Left lung (tissue), 4 donors: ENCODE measurements at regions not wholly inside any gene's neighbourhood (a gene's known extent, or its start where the extent isn't known, plus 50 kb on each side); places are given as distances from the start of the nearest gene placed in this dataset.

Experiments used
- ATAC-seq: fragments of 200-7000 bp; cut with Tn5 transposase; one replicate; pipeline ENCODE4 v1.9.1; 2020; ENCODE audit warnings: moderate library complexity
- DNase-seq, 4 donors: peaks; one replicate each; pipeline ENCODE4 v3.0.0-alpha.2; 2013 to 2020
- H3K27ac ChIP-seq, 2 donors: fragments of 200-600 bp; sonication (generic) in 1 of 2; one replicate each; pipeline versions ENCODE4 v1.5.0 to v1.8.0; 2020 to 2021
- H3K27me3 ChIP-seq, 2 donors: fragments of 200-600 bp; sonication (generic) in 1 of 2; one replicate each; pipeline versions ENCODE4 v1.5.0 to v1.8.0; 2020 to 2021
- H3K36me3 ChIP-seq, 2 donors: fragments of 200-600 bp; sonication (generic) in 1 of 2; one replicate each; pipeline versions ENCODE4 v1.5.0 to v1.8.0; 2020 to 2021
- H3K4me1 ChIP-seq, 2 donors: fragments of 200-600 bp; one replicate each; pipeline ENCODE4 v1.8.0; 2021
- H3K4me3 ChIP-seq, 2 donors: fragments of 200-600 bp; sonication (generic) in 1 of 2; one replicate each; pipeline versions ENCODE4 v1.5.0 to v1.8.0; 2020 to 2021; ENCODE audit warnings: mild to moderate bottlenecking in 1 of 2
- H3K9me3 ChIP-seq, 2 donors: fragments of 200-600 bp; sonication (generic) in 1 of 2; one replicate each; pipeline versions ENCODE4 v1.5.0 to v1.8.0; 2020 to 2021
- intact Hi-C, 2 donors: fragments of 100-400 bp; cut with DNase I; formaldehyde crosslinking; loops; one replicate each; pipeline versions ENCODE4 v1.11.2 to v1.14.2; 2022
- TF ChIP-seq, protein P1 (sequence below), 2 donors: fragments of 200-600 bp; sonication (generic) in 1 of 2; IDR thresholded peaks; one replicate each; pipeline versions ENCODE4 v1.5.0 to v1.8.0; 2021; ENCODE audit warnings: antibody characterized with exemption in 2 of 2
- donor health status: DM: no; HTN: yes; CAD: no.
- donor health status: DM: no; HTN: no; CAD: no.

DNA sequence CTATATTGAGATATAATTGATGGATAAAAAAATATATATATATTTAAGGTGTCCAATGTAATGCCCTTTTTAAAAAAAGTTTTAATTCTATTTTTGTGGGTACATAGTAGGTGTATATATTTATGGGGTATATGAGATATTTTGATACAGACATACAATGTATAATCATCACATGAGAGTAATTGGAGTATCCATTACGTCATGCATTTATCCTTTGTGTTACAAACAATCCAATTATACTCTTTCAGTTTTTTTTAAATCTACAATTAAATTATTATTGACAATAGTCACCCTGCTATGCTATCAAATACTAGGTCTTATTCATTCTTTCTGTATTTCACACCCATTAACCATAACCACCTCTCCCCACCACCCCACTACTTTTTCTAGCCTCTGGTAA, 66.3 kb upstream of the DIPK2B start:
- intact Hi-C loops, result no loop called here
- Histone ChIP-seq H3K36me3 (no peaks in the 10 kb centered on the region), H3K9me3 (no peaks in the 10 kb centered on the region), H3K27me3 (no peaks in the 10 kb centered on the region), H3K27ac (no peak overlapping the region), H3K4me3 (no peak overlapping the region), H3K4me1 (no peaks in the 10 kb centered on the region)
- TF ChIP-seq, protein P1, sequence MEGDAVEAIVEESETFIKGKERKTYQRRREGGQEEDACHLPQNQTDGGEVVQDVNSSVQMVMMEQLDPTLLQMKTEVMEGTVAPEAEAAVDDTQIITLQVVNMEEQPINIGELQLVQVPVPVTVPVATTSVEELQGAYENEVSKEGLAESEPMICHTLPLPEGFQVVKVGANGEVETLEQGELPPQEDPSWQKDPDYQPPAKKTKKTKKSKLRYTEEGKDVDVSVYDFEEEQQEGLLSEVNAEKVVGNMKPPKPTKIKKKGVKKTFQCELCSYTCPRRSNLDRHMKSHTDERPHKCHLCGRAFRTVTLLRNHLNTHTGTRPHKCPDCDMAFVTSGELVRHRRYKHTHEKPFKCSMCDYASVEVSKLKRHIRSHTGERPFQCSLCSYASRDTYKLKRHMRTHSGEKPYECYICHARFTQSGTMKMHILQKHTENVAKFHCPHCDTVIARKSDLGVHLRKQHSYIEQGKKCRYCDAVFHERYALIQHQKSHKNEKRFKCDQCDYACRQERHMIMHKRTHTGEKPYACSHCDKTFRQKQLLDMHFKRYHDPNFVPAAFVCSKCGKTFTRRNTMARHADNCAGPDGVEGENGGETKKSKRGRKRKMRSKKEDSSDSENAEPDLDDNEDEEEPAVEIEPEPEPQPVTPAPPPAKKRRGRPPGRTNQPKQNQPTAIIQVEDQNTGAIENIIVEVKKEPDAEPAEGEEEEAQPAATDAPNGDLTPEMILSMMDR (IDR thresholded peaks at IDR 0.05), result no peak
- ATAC-seq (no peak), DNase-seq (no peak)

GRCh38 chrX:45266456-45266855, 65.8 kb upstream of the DIPK2B start:
- H3K4me3 ChIP-seq, result no peak overlapping the region
- no peaks in the 10 kb centered on the region for H3K27me3 ChIP-seq
- H3K9me3 ChIP-seq, result no peaks in the 10 kb centered on the region
- H3K4me1 ChIP-seq, result no peaks in the 10 kb centered on the region
- no peaks in the 10 kb centered on the region for H3K36me3 ChIP-seq
- ATAC-seq (no peak), DNase-seq (no peak)
- intact Hi-C loops, result no loop called here
- H3K27ac ChIP-seq, result no peak overlapping the region
- TF ChIP-seq, protein P1 (IDR thresholded peaks at IDR 0.05), result no peak

DNA sequence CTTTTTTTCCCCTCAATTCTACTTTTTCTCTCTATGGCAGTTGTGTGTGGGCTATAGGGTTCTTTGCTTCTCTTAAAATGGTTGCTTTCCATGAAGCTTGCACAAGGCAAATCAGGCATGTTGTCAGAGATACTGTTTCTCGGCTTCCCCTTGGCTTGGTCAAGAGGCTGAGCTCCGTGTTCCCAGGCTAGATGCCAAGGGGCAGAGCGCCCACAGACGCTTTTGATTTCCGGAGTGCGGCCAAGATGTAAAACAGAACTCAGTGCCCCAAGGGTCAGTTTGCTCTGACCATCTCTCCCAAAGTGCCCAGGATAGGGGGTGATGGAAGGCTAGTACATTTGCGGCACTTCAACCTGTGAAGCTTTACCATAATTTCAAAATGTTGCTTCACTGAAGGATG, 64.2 kb upstream of the DIPK2B start:
- Histone ChIP-seq H3K9me3 (no peaks in the 10 kb centered on the region), H3K4me1 (no peaks in the 10 kb centered on the region), H3K4me3 (no peak overlapping the region), H3K27ac (no peak overlapping the region), H3K27me3 (no peaks in the 10 kb centered on the region), H3K36me3 (no peaks in the 10 kb centered on the region)
- ATAC-seq, result no peak
- DNase-seq, result no peak
- intact Hi-C loops, result no loop called here
- TF ChIP-seq, protein P1 (IDR thresholded peaks at IDR 0.05), result no peak

DNA sequence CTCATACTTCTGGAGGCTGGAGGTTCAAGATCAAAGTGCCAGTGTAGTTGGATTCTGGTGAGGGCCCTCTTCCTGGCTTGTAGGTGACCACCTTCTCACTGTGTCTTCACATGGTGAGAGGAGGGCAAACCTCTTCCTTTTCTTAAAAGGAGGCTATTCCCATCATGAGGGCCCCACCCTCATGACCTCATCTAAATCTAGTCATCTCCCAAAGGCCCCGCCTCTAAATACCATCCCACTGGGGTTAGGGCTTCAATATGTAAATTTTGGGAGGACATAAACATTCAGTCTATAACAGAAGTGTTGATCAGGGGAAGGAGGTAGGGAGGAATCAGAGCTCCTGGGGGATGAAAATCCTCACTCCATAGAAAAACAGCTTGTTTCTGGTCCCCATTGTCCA, 60.8 kb upstream of the DIPK2B start:
- intact Hi-C loops, result no loop called here
- DNase-seq, result no peak
- Histone ChIP-seq H3K4me3 (no peak overlapping the region), H3K27ac (no peak overlapping the region), H3K27me3 (no peaks in the 10 kb centered on the region), H3K4me1 (no peaks in the 10 kb centered on the region), H3K9me3 (no peaks in the 10 kb centered on the region), H3K36me3 (no peaks in the 10 kb centered on the region)
- TF ChIP-seq, protein P1 (IDR thresholded peaks at IDR 0.05), result no peak
- ATAC-seq, result no peak

GRCh38 chrX:45261005-45261404, 60.3 kb upstream of the DIPK2B start:
- TF ChIP-seq, protein P1 (IDR thresholded peaks at IDR 0.05), result no peak
- Histone ChIP-seq H3K4me3 (no peak overlapping the region), H3K36me3 (no peaks in the 10 kb centered on the region), H3K9me3 (no peaks in the 10 kb centered on the region), H3K27ac (no peak overlapping the region), H3K27me3 (no peaks in the 10 kb centered on the region), H3K4me1 (no peaks in the 10 kb centered on the region)
- intact Hi-C loops, result no loop called here
- DNase-seq, result no peak
- no peak for ATAC-seq
